GM12878 (cell line): ENCODE measurements at regions not wholly inside any gene's neighbourhood (a gene's known extent, or its start where the extent isn't known, plus 50 kb on each side); places are given as distances from the start of the nearest gene placed in this dataset.

Experiments
- FOXM1 ChIP-seq: IDR thresholded peaks from 2 replicates; pipeline ENCODE4 v1.6.1; 2012; ENCODE audit warnings: low read depth, mild to moderate bottlenecking, inconsistent platforms, low read length, moderate library complexity
- IKZF1 ChIP-seq: fragments of 450-650 bp; conservative IDR thresholded peaks from 2 replicates; pipeline ENCODE4 v1.6.1; 2017; ENCODE audit warnings: antibody characterized with exemption, mild to moderate bottlenecking
- MTA2 ChIP-seq: fragments of 450-650 bp; IDR thresholded peaks from 2 replicates; pipeline ENCODE4 v1.6.1; 2016; ENCODE audit warnings: low read depth, mild to moderate bottlenecking, moderate library complexity
- TF ChIP-seq, protein P1 (sequence below): IDR thresholded peaks from 2 replicates; pipeline ENCODE4 v1.6.1; 2012; ENCODE audit warnings: improper control_type of control experiment, low read depth, low read length; ENCODE audit not compliant: insufficient replicate concordance
- TF ChIP-seq, protein P2 (sequence below): fragments of 450-650 bp; IDR thresholded peaks from 2 replicates; pipeline ENCODE4 v1.6.1; 2017; ENCODE audit warnings: antibody characterized with exemption, mild to moderate bottlenecking, moderate library complexity

DNA sequence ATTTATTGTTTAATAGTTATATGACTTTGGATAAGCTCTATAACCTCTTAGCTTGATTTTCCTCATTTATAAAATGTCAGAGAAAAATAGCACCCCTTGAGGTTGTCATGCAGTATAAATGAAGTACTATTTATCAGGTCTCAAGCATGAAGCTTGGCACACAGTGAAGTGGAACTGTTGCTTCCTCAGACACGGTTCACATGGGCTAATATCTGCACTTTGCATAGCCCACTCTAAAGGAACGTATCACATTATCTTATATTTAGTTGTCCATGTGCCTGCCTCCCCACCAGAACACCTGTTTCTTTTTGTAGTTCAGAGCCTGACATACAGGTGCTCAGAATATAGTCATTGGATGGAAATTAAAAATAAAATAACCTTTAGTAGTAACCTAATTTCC lies 273.7 kb downstream of the SOX2 start (continued):
- TF ChIP-seq IKZF1 (no peak), FOXM1 (no peak), MTA2 (no peak)
- TF ChIP-seq, protein P1, sequence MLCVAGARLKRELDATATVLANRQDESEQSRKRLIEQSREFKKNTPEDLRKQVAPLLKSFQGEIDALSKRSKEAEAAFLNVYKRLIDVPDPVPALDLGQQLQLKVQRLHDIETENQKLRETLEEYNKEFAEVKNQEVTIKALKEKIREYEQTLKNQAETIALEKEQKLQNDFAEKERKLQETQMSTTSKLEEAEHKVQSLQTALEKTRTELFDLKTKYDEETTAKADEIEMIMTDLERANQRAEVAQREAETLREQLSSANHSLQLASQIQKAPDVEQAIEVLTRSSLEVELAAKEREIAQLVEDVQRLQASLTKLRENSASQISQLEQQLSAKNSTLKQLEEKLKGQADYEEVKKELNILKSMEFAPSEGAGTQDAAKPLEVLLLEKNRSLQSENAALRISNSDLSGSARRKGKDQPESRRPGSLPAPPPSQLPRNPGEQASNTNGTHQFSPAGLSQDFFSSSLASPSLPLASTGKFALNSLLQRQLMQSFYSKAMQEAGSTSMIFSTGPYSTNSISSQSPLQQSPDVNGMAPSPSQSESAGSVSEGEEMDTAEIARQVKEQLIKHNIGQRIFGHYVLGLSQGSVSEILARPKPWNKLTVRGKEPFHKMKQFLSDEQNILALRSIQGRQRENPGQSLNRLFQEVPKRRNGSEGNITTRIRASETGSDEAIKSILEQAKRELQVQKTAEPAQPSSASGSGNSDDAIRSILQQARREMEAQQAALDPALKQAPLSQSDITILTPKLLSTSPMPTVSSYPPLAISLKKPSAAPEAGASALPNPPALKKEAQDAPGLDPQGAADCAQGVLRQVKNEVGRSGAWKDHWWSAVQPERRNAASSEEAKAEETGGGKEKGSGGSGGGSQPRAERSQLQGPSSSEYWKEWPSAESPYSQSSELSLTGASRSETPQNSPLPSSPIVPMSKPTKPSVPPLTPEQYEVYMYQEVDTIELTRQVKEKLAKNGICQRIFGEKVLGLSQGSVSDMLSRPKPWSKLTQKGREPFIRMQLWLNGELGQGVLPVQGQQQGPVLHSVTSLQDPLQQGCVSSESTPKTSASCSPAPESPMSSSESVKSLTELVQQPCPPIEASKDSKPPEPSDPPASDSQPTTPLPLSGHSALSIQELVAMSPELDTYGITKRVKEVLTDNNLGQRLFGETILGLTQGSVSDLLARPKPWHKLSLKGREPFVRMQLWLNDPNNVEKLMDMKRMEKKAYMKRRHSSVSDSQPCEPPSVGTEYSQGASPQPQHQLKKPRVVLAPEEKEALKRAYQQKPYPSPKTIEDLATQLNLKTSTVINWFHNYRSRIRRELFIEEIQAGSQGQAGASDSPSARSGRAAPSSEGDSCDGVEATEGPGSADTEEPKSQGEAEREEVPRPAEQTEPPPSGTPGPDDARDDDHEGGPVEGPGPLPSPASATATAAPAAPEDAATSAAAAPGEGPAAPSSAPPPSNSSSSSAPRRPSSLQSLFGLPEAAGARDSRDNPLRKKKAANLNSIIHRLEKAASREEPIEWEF = no peak
- TF ChIP-seq, protein P2, sequence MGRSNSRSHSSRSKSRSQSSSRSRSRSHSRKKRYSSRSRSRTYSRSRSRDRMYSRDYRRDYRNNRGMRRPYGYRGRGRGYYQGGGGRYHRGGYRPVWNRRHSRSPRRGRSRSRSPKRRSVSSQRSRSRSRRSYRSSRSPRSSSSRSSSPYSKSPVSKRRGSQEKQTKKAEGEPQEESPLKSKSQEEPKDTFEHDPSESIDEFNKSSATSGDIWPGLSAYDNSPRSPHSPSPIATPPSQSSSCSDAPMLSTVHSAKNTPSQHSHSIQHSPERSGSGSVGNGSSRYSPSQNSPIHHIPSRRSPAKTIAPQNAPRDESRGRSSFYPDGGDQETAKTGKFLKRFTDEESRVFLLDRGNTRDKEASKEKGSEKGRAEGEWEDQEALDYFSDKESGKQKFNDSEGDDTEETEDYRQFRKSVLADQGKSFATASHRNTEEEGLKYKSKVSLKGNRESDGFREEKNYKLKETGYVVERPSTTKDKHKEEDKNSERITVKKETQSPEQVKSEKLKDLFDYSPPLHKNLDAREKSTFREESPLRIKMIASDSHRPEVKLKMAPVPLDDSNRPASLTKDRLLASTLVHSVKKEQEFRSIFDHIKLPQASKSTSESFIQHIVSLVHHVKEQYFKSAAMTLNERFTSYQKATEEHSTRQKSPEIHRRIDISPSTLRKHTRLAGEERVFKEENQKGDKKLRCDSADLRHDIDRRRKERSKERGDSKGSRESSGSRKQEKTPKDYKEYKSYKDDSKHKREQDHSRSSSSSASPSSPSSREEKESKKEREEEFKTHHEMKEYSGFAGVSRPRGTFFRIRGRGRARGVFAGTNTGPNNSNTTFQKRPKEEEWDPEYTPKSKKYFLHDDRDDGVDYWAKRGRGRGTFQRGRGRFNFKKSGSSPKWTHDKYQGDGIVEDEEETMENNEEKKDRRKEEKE = no peak
